Brain microvascular endothelial cell (primary cell): ENCODE measurements at regions not wholly inside any gene's neighbourhood (a gene's known extent, or its start where the extent isn't known, plus 50 kb on each side); places are given as distances from the start of the nearest gene placed in this dataset.

ENCODE experiments used
- DNase-seq: peaks from one replicate; pipeline ENCODE4 v3.0.0-alpha.2; 2020
- H3K27ac ChIP-seq: fragments of 250-450 bp; sonication (Bioruptor Pico); 2 replicates; pipeline ENCODE4 v1.5.1; 2020; ENCODE audit warnings: mild to moderate bottlenecking, moderate library complexity
- H3K27me3 ChIP-seq: fragments of 250-450 bp; sonication (Bioruptor Pico); replicated peaks from 2 replicates; pipeline ENCODE4 v1.5.1; 2020; ENCODE audit warnings: mild to moderate bottlenecking
- H3K36me3 ChIP-seq: fragments of 250-450 bp; sonication (Bioruptor Pico); replicated peaks from 2 replicates; pipeline ENCODE4 v1.5.1; 2020; ENCODE audit warnings: mild to moderate bottlenecking
- H3K4me3 ChIP-seq: 2 replicates; pipeline ENCODE4 v1.5.1; 2011; ENCODE audit warnings: low read depth, mild to moderate bottlenecking, control low read depth, low read length, moderate library complexity
- CTCF ChIP-seq: IDR thresholded peaks from 2 replicates; pipeline ENCODE4 v1.5.1; 2011; ENCODE audit warnings: low read depth, mild to moderate bottlenecking, moderate library complexity, low read length, control low read depth, inconsistent platforms; ENCODE audit errors: missing control alignments
- in situ Hi-C: cut with HindIII; loops from 2 replicates; pipeline ENCODE4 v1.10.0; 2017; ENCODE audit warnings: low sequenced_read_pairs, low pct_ligation_motif_present

GRCh38 chr9:81382281-81382680, 307.1 kb downstream of the TLE1 start:
- H3K27me3 ChIP-seq, result no peaks in the 10 kb centered on the region
- no peaks in the 10 kb centered on the region for H3K36me3 ChIP-seq
- in situ Hi-C loops, result no loop called here
- H3K27ac ChIP-seq, result no peak overlapping the region
- no peak overlapping the region for H3K4me3 ChIP-seq
- no peak for TF ChIP-seq CTCF
- DNase-seq, result peak; percentile 53

- in situ Hi-C loops, result no loop called here
These were observed 307.7 kb downstream of the TLE1 start for GRCh38 chr9:81381694-81382093.

GRCh38 chr9:81380504-81381359, 308.6 kb downstream of the TLE1 start:
- H3K27me3 ChIP-seq, result no peaks in the 10 kb centered on the region
- no peak overlapping the region for H3K4me3 ChIP-seq
- no peak for DNase-seq
- H3K27ac ChIP-seq, result no peak overlapping the region
- in situ Hi-C loops, result no loop called here
- H3K36me3 ChIP-seq, result no peaks in the 10 kb centered on the region
- TF ChIP-seq CTCF, result no peak

More at GRCh38 chr9:81381694-81382093, 307.7 kb downstream of the TLE1 start:
- Histone ChIP-seq H3K27ac (no peak overlapping the region), H3K4me3 (no peak overlapping the region), H3K27me3 (no peaks in the 10 kb centered on the region), H3K36me3 (no peaks in the 10 kb centered on the region)
- no peak for TF ChIP-seq CTCF
- no peak for DNase-seq

GRCh38 chr9:81379655-81380054, 309.7 kb downstream of the TLE1 start:
- in situ Hi-C loops, result no loop called here
- Histone ChIP-seq H3K4me3 (no peak overlapping the region), H3K27me3 (no peaks in the 10 kb centered on the region), H3K36me3 (no peaks in the 10 kb centered on the region), H3K27ac (no peak overlapping the region)
- TF ChIP-seq CTCF, result no peak
- DNase-seq, result no peak

- in situ Hi-C loops, result no loop called here
- H3K4me3 ChIP-seq, result no peak overlapping the region
- no peaks in the 10 kb centered on the region for H3K27me3 ChIP-seq
- H3K36me3 ChIP-seq, result no peaks in the 10 kb centered on the region
- no peak overlapping the region for H3K27ac ChIP-seq
- no peak for TF ChIP-seq CTCF
- DNase-seq, result no peak
These were observed 311.4 kb downstream of the TLE1 start for GRCh38 chr9:81377921-81378320.

- H3K27me3 ChIP-seq, result no peaks in the 10 kb centered on the region
- no peaks in the 10 kb centered on the region for H3K36me3 ChIP-seq
- H3K27ac ChIP-seq, result no peak overlapping the region
- DNase-seq, result no peak
- in situ Hi-C loops, result no loop called here
- no peak for TF ChIP-seq CTCF
- H3K4me3 ChIP-seq, result no peak overlapping the region
These were observed 312.0 kb downstream of the TLE1 start for GRCh38 chr9:81377320-81377719.
